HL-60/S4 treated with phorbol 12-myristate 13-acetate at 8.2 ng/mL for 4 days and 3 days (cell line): ENCODE measurements at regions not wholly inside any gene's neighbourhood (a gene's known extent, or its start where the extent isn't known, plus 50 kb on each side); places are given as distances from the start of the nearest gene placed in this dataset.
"Not testable (repeated sequence)": the region's sequence is repeated elsewhere in the genome, so short reads cannot be mapped to it uniquely, and the experiment has no call there.

Source experiments
- in situ Hi-C: fragments of 300-500 bp; cut with MboI; formaldehyde crosslinking; loops from 2 replicates; pipeline ENCODE4 v1.15.0; 2022; ENCODE audit warnings: low sequenced_read_pairs

DNA sequence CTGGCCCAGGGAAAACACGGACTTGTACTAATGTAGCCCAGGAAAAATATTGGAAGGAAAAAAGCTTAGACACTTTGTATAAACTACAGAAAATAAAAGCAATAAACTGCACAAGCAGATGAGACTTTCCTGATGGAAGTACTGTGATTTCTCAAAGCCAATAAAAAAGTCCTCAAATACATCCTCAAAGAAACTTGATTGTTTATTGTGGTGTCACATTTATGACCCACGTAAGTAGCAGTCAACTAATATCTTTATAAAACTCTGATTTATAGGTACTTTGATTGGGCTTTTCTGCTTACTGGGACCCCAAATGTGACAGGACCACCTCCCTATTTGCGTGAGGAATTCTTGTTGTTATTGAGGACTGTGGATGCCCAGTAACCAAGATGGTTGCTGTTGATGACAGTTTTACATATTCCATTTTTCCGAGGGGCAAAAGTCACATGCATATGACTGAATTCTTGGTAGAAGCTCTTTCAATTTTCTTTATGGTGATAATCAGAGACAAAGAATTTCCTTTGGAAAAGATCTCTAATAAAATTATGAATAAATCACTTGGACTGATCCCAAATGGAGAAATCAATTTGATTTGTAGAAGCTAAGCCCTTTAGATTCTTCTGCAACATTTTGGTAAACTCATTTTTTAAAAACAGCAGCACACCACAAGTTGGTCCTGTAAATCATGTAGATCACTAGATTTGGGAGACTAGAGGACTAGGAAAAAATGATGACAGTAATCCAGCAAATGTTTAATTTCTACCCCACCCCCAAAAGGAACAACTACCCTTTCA lies 159.0 kb upstream of the TSC22D2 start:
- in situ Hi-C loops: no loop called here

DNA sequence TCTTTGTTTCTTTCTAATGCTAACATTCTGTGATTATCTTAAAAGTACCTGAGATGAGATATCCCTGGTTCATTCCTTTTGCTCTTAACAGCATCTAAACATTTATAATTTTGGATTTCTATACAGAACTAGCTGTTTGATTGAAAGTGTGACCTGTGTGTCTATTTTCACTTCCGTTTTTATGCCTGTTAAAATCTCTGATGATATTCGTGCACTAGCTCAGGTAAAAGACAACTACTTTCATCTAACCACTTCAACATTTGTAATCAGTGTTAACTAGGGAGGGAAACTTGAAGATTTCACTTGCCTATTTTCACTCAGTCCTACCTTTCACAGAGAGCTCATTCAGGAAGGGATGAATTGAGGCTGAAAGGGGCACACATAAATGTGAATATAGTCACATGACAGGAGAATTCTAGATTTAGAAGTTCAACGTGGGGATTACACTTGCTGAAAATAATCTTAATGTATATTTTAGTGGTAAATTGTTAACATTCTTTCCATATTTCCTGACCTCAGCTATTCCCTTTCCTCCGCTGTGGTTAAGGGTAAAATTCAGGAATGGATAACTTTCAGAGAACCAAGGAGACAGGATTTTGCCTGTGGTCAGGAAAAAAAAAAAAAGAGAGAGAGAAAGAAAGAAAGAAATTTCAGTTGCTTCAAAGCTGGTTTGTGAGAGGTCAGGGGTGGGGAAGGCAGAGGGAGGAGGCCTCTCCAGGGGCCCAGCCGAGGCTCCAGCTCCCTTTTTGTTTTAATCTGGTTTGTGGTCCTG lies 159.8 kb upstream of the TSC22D2 start:
- in situ Hi-C loops: no loop called here

DNA sequence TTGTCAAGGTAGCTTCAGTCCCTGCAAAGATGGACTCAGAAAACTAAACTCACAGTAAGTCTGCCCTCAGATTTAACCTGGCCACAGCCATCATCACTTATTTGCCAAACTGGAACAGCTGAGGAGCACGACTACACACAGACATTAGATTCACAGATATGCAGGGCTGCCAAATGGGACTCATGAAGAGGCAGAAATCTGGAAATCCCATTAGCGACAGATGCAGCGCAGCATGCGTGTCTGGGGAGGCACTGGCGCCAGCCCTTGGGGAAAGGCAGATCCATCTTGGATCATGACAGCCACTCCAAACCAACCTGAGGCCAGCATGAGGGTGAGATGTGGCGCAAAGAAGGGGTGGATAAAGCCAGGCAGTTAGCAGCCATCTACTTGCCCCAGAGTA lies 160.7 kb upstream of the TSC22D2 start:
- in situ Hi-C loops: no loop called here

DNA sequence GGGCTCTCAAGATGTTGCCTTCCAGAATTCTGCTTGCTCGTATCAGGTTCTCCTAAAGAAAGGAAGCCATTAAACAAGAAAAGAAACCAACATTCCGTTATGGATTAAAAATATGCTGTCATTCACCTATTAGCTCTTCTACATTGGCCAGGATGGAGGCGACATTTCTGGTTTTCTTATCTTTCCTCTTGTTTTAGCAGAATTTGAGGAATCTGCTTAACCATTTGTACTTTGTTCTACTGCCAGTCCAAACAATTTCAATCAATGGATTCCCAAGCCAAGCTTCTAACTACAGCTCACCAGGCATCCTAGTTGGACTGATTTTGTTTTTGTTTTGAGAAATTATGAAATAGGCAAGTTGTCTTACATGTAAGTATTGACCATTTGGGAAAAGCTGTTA lies 164.6 kb upstream of the TSC22D2 start:
- in situ Hi-C loops: no loop called here

GRCh38 chr3:150242220-150242936 lies 165.7 kb upstream of the TSC22D2 start:
- in situ Hi-C loops: no loop called here

DNA sequence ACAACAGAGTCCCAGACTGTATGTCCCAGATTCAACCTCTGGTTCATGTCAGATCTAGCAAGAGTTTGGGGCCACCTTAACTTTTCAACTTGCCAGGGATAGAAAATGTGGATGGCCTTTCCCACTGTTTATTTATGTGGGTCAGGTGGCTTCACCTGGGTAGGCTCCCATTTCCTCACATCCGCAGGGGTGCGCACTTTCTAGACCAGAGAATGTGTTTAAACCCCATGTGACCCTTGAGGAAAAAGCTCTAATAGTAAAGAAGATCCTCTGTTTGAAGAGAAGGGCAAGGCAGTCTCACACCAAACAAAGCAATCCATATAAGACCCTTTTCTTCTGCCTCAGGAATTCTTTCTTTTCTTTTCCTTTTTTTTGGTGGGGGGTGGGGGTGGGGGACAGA lies 167.2 kb upstream of the TSC22D2 start:
- in situ Hi-C loops: no loop called here

DNA sequence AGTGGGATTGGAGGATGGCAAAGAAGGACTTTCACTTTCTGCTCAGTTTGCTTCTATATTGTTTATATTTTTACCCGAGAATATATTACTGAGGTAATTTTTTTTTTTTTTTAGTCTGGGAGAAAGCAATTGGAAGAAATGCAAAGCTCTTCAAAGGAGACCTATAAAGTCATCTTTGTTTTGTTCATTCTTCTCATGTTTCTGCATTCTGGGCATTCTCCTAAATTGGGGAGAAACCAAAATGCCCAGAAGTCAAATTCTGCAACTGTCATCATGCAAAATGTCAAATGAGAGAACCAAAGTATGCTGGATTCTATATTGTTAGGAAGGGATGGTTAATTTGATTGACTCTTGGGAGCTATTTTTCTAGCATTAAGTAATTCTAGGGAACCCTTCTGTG lies 168.3 kb upstream of the TSC22D2 start:
- in situ Hi-C loops: no loop called here

GRCh38 chr3:150238995-150239619 lies 169.0 kb upstream of the TSC22D2 start:
- in situ Hi-C loops: no loop called here

GRCh38 chr3:150238048-150238802 lies 169.9 kb upstream of the TSC22D2 start:
- in situ Hi-C loops: no loop called here

DNA sequence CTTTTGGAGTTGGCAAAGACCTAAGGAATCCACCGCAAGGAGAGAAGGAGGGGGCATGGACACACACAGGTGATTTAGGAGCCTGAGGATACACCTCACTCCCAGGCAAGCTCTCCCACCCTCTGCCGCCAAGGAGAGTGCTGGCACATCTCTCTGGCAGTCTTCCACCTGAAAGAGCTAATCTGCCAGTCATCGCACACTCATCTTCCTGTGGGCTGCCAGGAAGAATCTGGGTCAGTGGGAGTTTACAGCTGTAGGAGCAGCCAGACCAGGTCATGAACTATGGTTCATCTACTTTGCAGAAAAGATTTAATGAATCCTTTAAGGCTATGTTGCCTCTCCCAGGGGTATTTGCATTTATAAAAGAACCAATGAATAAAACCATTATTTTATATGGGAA lies 170.6 kb upstream of the TSC22D2 start:
- in situ Hi-C loops: no loop called here

- in situ Hi-C loops: no loop called here
Measured at GRCh38 chr3:150236316-150237082, 171.6 kb upstream of the TSC22D2 start.

GRCh38 chr3:150235799-150236198 lies 172.3 kb upstream of the TSC22D2 start:
- in situ Hi-C loops: no loop called here

DNA sequence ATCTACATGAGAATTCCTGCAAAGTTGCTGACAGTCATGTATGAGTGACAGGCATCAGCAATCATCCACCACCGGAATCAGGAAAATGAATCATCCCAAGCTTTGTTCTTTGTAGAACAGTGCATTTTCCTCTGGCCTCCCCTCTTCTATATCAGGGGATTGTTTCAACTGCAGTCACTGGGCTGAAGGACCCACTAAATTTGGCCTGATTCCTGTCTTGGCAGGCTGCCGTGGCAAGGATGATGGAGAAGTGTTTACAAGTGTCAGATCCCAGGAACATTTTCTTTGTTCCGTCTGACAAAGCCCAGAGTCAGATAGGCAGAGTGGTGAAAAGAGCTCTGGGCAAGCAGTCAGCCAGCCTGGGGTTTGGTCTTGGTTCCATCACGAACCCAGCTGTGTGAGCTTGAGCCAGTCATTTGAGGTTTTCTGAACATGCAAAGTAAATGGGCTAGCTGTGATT lies 175.1 kb upstream of the TSC22D2 start:
- in situ Hi-C loops: no loop called here

DNA sequence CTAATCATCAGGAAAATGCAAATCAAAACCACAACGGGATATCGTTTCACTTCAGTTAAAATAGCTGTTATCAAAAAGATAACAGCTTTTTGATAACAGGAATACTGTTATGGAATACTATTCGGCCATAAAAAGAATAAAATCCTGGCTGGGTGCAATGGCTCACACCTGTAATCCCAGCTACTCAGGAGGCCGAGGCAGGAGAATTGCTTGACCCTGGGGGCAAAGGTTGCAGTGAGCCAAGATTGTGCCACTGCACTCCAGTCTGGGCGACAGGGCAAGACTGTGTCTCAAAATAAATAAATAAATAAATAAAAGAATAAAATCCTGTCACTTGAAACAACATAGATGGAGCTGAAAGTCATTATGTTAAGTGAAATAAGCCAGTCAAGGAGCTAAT lies 178.1 kb upstream of the TSC22D2 start:
- in situ Hi-C loops: no loop called here

DNA sequence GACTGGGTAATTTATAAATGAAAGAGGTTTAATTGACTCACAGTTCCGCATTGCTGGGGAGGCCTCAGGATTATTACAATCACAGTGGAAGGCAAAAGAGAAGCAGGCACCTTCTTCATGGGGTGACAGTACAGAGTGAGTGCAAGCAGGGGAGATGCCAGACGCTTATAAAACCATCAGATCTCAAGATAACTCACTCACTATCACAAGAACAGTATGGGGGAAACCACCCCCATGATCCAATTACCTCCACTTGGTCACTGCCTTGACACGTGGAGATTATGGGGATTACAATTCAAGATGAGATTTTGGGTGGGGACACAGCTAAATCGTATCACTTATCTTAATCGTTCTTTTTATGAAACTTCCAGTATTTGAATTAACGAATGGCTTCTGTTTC lies 179.5 kb upstream of the TSC22D2 start:
- in situ Hi-C loops: not testable (repeated sequence)

DNA sequence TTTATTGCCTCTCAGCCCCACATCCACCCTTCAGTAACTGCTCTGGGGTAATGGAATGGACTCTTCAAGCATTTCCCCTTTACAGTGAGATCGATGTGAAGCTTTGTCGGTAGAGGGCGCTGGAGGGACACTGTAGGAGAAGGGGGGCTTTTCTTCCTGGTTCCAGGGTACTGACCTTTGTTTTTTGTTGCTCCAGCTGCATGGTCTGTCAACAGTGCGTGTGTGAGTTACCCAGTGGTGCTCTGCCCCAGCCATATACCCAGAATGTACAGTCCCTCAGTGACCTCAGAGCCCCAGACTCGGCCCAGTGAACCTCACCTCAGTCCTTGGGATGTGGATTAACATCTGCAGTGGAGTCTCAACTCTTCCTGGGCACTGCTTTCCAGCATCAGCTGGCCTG lies 180.3 kb upstream of the TSC22D2 start:
- in situ Hi-C loops: no loop called here

DNA sequence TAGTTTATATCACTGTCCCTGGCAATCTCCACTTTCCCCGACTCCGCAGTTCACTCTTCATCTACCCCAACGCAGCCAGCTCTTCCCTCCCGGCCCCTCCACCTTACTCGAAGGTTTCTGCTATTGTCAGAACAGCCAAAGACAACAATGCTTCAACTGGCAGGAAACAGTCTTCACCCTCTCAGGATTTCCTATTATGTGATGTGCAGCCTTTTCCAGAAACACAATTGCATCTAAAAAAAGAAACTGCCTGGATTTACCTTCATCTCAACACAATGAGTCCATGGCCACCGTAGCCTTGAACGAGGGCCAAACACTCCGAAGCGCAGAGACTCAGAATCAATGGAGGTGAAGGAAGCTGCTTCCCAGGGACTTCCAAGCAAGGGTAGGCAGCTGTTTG lies 182.1 kb upstream of the TSC22D2 start:
- in situ Hi-C loops: no loop called here

DNA sequence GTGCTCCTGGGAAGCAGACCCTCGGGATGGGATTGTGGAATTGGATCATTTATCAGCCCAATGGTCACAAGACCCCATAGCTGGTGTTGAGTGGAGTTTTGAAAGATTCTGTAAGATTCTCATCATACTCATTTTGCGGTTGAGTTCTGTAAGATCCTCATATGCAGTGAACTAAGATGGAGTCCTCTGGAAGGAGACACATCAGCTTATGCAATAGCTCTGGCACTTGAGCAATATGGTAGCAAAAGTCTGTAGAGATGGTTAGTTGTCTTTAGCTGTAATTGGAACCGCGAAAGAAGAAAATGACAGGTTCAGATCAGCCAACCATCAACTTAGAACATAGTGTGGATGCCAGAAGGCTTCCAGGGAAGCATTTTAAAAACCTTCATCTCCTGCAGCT lies 184.5 kb upstream of the TSC22D2 start:
- in situ Hi-C loops: no loop called here

GRCh38 chr3:150222691-150223489 lies 185.2 kb upstream of the TSC22D2 start:
- in situ Hi-C loops: no loop called here
